Keratinocyte (primary cell): ENCODE measurements at regions not wholly inside any gene's neighbourhood (a gene's known extent, or its start where the extent isn't known, plus 50 kb on each side); places are given as distances from the start of the nearest gene placed in this dataset.

Experiments used
- DNase-seq: peaks from one replicate; pipeline ENCODE4 v3.0.0-alpha.2; 2011; ENCODE audit warnings: low read depth, missing footprints, low spot score
- FAIRE-seq: peaks from 2 replicates; lab custom pipeline; 2011; peaks lifted over from hg19 to GRCh38; lab: Jason Lieb, UNC
- H2AFZ ChIP-seq: 2 replicates; pipeline ENCODE4 v1.6.0; 2012; ENCODE audit warnings: low read length, control low read depth, inconsistent platforms; ENCODE audit not compliant: control insufficient read depth
- H3K27ac ChIP-seq: 2 replicates; pipeline ENCODE4 v1.5.1; 2011; ENCODE audit warnings: low read length; ENCODE audit not compliant: control insufficient read depth, insufficient read depth
- H3K27me3 ChIP-seq: 3 replicates; pipeline ENCODE4 v1.6.0; 2011; ENCODE audit warnings: low read length; ENCODE audit not compliant: control insufficient read depth, insufficient read depth; ENCODE audit errors: extremely low read depth
- H3K36me3 ChIP-seq, 2 experiments: 2 replicates in 1 of 2; 3 replicates in 1 of 2; pipeline ENCODE4 v1.5.1; 2011; ENCODE audit warnings: low read length in 2 of 2, mild to moderate bottlenecking in 1 of 2; ENCODE audit not compliant: control insufficient read depth in 2 of 2, insufficient read depth in 2 of 2; ENCODE audit errors: extremely low read depth in 1 of 2
- H3K4me1 ChIP-seq: 3 replicates; pipeline ENCODE4 v1.5.1; 2011; ENCODE audit warnings: low read length; ENCODE audit not compliant: control insufficient read depth, insufficient read depth; ENCODE audit errors: extremely low read depth
- H3K4me2 ChIP-seq: 3 replicates; pipeline ENCODE4 v1.6.0; 2011; ENCODE audit warnings: low read depth, low read length; ENCODE audit not compliant: control insufficient read depth, insufficient read depth; ENCODE audit errors: extremely low read depth
- H3K4me3 ChIP-seq, 3 experiments: fragments of 200-600 bp in 1 of 3; sonication (generic) in 1 of 3; 2 replicates in 2 of 3; 3 replicates in 1 of 3; pipeline ENCODE4 v1.5.1; 2011 to 2016; ENCODE audit warnings: low read length in 3 of 3, mild to moderate bottlenecking in 3 of 3, control low read depth in 2 of 3, inconsistent platforms in 1 of 3, low read depth in 1 of 3, mixed read lengths in 1 of 3, mixed run types in 1 of 3, moderate library complexity in 1 of 3; ENCODE audit not compliant: control insufficient read depth in 2 of 3, insufficient read depth in 2 of 3; ENCODE audit errors: extremely low read depth in 1 of 3
- H3K79me2 ChIP-seq: 2 replicates; pipeline ENCODE4 v1.6.0; 2012; ENCODE audit warnings: low read length; ENCODE audit not compliant: control insufficient read depth, insufficient read depth
- H3K9ac ChIP-seq: 3 replicates; pipeline ENCODE4 v1.6.0; 2011; ENCODE audit warnings: low read length; ENCODE audit not compliant: control insufficient read depth, insufficient read depth; ENCODE audit errors: extremely low read depth
- H3K9me1 ChIP-seq: 3 replicates; pipeline ENCODE4 v1.6.0; 2011; ENCODE audit warnings: low read length; ENCODE audit not compliant: control insufficient read depth, insufficient read depth; ENCODE audit errors: extremely low read depth
- H3K9me3 ChIP-seq: 2 replicates; pipeline ENCODE4 v1.5.1; 2012; ENCODE audit warnings: low read depth, low read length; ENCODE audit not compliant: control insufficient read depth
- H4K20me1 ChIP-seq: 3 replicates; pipeline ENCODE4 v1.6.0; 2011; ENCODE audit warnings: low read length; ENCODE audit not compliant: control insufficient read depth, insufficient read depth; ENCODE audit errors: extremely low read depth
- EZH2 ChIP-seq: IDR thresholded peaks from one replicate; pipeline ENCODE4 v1.6.1; 2012; ENCODE audit warnings: inconsistent platforms, mild to moderate bottlenecking, low read length, moderate library complexity
- dilution Hi-C: fragments of 300-500 bp; cut with MboI; formaldehyde crosslinking; loops from one replicate; pipeline ENCODE4 v1.7.0; 2020; ENCODE audit warnings: low sequenced_read_pairs; ENCODE audit not compliant: extremely low pct_ligation_motif_present
- TF ChIP-seq, protein P1 (sequence below), 3 experiments: IDR thresholded peaks in 1 of 3; conservative IDR thresholded peaks in 1 of 3; optimal IDR thresholded peaks in 1 of 3; 2 replicates in 2 of 3; 3 replicates in 1 of 3; pipeline versions ENCODE3 to v1.5.1; 2011; ENCODE audit warnings: low read length in 3 of 3, mild to moderate bottlenecking in 3 of 3, moderate library complexity in 2 of 3, control low read depth in 1 of 3, inconsistent platforms in 1 of 3; ENCODE audit not compliant: insufficient read depth in 2 of 3; ENCODE audit errors: extremely low read depth in 1 of 3

GRCh38 chr6:103280417-103280816 is 1579.3 kb downstream of the HACE1 start:
- H3K27me3 ChIP-seq, result no peaks in the 10 kb centered on the region
- H3K79me2 ChIP-seq, result no peaks in the 10 kb centered on the region
- H3K9ac ChIP-seq, result no peak overlapping the region
- H3K27ac ChIP-seq, result no peak overlapping the region
- H2AFZ ChIP-seq, result no peak overlapping the region
- no peaks in the 10 kb centered on the region for H3K4me1 ChIP-seq
- dilution Hi-C loops, result no loop called here
- H3K4me2 ChIP-seq, result no peak overlapping the region
- H3K9me1 ChIP-seq, result no peaks in the 10 kb centered on the region
- FAIRE-seq, result no peak
- no peaks in the 10 kb centered on the region for H4K20me1 ChIP-seq
- H3K4me3 ChIP-seq, result no peak overlapping the region
- DNase-seq, result no peak
- TF ChIP-seq EZH2, result no peak
- TF ChIP-seq, protein P1, sequence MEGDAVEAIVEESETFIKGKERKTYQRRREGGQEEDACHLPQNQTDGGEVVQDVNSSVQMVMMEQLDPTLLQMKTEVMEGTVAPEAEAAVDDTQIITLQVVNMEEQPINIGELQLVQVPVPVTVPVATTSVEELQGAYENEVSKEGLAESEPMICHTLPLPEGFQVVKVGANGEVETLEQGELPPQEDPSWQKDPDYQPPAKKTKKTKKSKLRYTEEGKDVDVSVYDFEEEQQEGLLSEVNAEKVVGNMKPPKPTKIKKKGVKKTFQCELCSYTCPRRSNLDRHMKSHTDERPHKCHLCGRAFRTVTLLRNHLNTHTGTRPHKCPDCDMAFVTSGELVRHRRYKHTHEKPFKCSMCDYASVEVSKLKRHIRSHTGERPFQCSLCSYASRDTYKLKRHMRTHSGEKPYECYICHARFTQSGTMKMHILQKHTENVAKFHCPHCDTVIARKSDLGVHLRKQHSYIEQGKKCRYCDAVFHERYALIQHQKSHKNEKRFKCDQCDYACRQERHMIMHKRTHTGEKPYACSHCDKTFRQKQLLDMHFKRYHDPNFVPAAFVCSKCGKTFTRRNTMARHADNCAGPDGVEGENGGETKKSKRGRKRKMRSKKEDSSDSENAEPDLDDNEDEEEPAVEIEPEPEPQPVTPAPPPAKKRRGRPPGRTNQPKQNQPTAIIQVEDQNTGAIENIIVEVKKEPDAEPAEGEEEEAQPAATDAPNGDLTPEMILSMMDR (optimal IDR thresholded peaks at IDR 0.05 in 1 of 3, IDR thresholded peaks at IDR 0.05 in 1 of 3, conservative IDR thresholded peaks at IDR 0.05 in 1 of 3; ENCODE audit: extremely low read depth in 1 of 3, insufficient read depth in 2 of 3, low read length in 3 of 3), result no peak
- peaks cover 3% of the 10 kb centered on the region for H3K9me3 ChIP-seq
- no peaks in the 10 kb centered on the region for H3K36me3 ChIP-seq

- H3K9me3 ChIP-seq, result peaks cover 3% of the 10 kb centered on the region
- dilution Hi-C loops, result no loop called here
- H3K36me3 ChIP-seq, result no peaks in the 10 kb centered on the region
- no peak overlapping the region for H2AFZ ChIP-seq
- no peaks in the 10 kb centered on the region for H3K9me1 ChIP-seq
- H3K79me2 ChIP-seq, result no peaks in the 10 kb centered on the region
- FAIRE-seq (no peak), DNase-seq (no peak)
- H3K4me1 ChIP-seq, result no peaks in the 10 kb centered on the region
- no peaks in the 10 kb centered on the region for H4K20me1 ChIP-seq
- no peak overlapping the region for H3K9ac ChIP-seq
- H3K27ac ChIP-seq, result no peak overlapping the region
- H3K4me3 ChIP-seq, result no peak overlapping the region
- H3K27me3 ChIP-seq, result no peaks in the 10 kb centered on the region
- no peak overlapping the region for H3K4me2 ChIP-seq
- TF ChIP-seq EZH2, result no peak
- TF ChIP-seq, protein P1 (optimal IDR thresholded peaks at IDR 0.05 in 1 of 3, IDR thresholded peaks at IDR 0.05 in 1 of 3, conservative IDR thresholded peaks at IDR 0.05 in 1 of 3; ENCODE audit: extremely low read depth in 1 of 3, insufficient read depth in 2 of 3, low read length in 3 of 3), result no peak
Measured at GRCh38 chr6:103277936-103278335, 1581.8 kb downstream of the HACE1 start.
